ENCODE measurements at regions not wholly inside any gene's neighbourhood (a gene's known extent, or its start where the extent isn't known, plus 50 kb on each side); places are given as distances from the start of the nearest gene placed in this dataset.

DNA sequence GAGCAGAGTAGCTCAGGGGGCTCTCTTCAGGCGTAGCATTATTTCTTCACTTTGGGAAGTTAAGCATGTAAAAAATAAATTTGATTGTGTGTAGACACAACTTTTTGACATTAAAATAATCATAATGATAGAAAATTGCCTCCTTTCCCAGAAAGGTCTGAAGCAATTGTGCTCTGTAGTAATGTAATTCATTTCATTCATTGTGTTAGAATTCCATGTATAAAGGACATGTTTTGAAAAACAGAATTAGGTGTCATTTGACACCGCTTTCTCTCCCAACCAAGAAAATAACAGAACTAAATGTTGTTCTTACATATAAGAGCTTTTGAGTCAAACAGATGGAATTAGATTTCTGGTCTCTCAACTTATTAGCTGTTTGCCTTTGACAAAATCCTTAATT is 1064.2 kb upstream of the FAM98A start:
- DNase-seq (ENCODE audit: extremely low read depth, low read depth) = no peak

DNA sequence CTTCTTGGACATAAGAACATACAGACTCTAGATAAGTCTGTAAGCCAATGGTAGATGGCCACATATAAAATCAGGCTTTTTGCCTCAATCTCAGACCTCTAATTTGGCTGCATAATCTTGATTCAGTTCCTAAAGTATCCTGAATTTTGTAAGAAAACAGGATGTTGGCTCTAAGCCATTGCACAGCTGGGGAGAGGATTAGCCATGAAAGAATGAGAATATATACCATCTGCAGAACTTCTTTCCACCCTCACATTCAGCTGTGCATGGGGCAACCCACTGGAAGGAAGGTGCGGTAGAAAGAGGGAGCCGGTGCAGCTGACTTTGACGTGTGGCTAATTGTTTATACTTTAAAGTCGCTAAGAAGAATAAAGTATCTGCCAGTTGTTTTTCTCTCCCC is 1061.6 kb upstream of the FAM98A start:
- no peak for DNase-seq (ENCODE audit: extremely low read depth, low read depth)

DNA sequence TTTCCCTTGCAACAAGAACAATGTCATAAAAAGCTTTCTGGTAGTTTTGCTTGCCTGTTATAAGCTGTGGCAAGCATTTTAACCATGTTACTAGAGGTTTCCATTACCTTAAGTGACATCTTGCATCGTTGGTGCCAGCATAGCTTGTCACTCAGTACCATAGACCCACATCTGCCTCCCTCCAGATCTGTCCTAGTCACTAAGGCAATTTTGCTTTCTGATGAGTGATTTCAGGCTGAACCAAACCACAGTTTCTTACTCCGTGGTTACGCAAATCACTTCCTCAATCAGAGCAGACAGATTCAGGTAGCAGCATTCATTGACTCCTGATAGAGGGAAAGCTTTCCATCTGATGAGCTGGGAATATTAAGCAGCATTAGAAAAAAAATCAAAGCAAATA is 1057.5 kb upstream of the FAM98A start:
- DNase-seq (ENCODE audit: extremely low read depth, low read depth) = no peak

DNA sequence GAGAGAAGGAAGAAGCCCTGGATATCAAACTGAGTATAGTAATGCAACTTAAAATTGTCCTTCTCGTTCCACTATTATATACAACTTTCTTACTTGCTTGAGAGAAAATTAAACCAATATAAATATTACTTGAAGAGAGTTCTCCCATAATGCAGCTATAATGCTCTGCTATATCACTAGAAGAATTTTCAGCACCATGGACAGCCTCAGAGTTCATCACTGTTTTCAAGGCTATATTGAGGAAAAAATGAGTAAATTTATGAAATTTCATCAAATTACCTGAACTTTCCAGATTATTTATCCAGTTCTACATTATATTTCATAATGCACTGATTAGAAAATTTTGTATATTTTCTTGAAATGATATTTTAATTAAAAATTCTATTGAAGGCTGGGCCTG is 1053.5 kb upstream of the FAM98A start:
- peak; percentile 5 for DNase-seq (ENCODE audit: extremely low read depth, low read depth)

DNA sequence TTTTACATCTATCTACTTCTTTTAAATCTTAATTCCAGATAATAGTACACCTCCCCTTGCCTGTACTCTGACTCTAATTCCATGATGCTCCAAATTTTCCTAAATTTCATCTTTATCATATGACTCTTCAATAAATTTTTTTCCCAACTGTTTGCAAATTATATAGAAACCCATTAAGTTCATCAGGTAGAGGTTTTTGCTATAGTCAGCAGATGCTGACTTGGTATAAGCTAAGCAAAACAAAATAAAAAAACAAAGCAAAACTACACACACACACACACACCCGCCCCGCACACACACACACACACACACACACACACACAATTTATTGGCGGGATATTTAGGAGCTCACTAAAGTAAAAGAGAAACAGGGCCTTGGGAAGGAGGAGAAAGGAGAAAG is 1047.8 kb upstream of the FAM98A start:
- DNase-seq (ENCODE audit: extremely low read depth, low read depth) = no peak

DNA sequence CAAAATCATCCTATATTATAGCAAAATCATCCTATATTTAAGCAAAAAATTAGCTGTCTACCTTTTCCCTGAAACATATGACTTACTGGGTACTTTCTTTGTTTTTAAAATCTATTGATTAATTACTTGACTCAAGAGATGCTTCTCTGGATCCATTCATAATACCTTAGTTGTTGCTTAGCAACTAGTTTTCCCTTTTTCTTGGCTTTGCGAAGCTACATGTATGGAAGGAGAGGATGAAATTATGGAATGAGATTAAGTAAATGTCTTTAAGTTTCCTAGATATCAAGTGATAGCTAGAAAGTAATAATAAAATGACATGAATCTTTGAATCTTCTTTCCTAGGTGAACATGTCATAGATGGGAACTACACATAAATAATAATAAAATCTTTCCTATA is 1033.2 kb upstream of the FAM98A start:
- DNase-seq (ENCODE audit: extremely low read depth, low read depth) = no peak

DNA sequence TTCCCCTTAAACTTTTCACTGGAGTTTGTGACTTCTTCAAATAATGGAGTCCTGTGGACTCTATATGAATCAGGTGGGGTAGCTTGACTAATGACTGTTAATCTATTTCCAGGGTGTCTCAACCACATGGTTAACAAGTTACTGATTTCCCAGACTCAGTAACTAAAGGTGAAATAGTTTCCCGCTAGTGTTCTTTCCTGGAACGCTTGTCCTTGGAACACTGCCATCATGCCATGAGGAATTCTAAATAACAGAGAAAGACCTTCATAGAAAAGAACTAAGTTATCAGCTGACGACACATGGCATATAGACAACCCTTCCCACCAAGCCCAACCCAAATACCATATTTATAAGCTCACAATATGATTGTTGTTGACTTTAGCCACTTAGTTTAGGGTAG is 1027.9 kb upstream of the FAM98A start:
- DNase-seq (ENCODE audit: extremely low read depth, low read depth) = no peak

DNA sequence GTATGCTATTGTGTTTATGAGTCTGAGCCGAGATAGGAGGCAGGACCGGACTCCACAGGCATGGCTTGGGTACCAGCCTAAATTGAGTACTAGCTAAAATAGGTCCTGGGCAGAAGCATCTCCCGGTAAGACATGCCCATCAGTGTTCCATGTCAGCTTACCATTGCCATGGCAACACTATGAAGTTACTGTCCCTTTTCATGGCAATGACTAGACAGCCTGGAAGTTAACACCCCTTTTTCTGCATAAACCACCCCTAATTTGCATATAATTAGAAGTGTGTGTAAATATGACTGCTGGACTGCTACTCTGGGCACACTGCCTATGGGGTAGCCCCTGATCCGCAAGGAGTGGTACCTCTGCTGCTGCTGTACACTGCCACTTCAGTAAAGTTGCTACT is 1005.1 kb upstream of the FAM98A start:
- no peak for DNase-seq (ENCODE audit: extremely low read depth, low read depth)

DNA sequence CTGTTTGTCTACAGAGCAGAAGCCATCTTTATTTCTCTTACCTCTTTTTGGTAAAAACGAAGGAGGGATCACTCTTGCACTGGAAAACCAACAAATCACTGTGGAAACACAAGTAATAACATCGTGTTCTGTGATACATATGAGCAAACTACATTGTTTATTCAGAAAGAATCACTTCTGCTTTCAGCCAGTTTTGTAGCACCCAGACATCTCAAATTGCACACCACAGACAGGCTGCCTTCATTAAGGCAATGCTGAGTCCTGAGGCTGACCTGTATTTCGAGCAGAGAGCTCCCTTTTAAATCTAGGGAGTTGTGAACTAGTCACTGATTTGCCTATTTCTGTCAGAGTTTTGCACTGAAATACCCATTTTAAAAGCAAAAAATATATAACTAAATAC is 1003.2 kb upstream of the FAM98A start:
- DNase-seq (ENCODE audit: extremely low read depth, low read depth) = no peak

DNA sequence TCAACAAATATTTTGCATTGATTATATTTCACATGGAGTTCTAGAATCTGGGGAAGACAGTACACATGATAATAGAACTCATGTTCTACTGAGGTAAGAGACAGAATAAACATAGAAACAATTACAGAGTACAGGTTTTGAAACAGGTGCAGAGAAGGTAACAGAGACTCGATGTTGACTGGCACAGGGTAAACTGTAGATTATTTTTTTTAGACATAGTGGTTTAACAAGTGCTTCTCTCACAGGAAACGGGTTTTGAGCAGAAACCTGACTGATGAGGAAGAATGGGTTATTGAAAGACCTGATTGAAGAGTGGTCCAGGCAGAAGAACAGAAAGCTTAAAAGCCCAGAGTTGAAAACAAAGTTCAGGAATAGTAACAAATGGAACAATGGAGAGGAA is 1002.5 kb upstream of the FAM98A start:
- DNase-seq (ENCODE audit: extremely low read depth, low read depth) = no peak

DNA sequence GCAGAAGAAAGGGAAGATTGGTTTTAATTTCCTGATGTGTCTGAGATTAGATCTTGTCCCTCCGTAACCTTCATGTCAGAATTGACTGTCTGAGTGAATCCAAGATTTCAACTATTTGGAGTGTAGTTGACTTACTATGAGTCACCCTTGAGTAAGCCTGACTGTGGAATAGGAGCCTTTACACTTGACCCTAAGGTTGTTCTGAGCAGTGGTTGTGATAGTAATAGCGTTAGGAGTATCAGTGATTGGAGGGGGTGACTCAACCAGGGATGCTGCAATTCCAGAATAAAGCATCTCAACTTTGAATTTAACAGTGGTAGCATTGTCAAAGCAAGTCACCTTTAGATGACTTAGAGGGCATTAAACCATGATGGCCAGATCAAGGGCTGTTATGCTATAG is 979.5 kb upstream of the FAM98A start:
- no peak for DNase-seq (ENCODE audit: extremely low read depth, low read depth)

DNA sequence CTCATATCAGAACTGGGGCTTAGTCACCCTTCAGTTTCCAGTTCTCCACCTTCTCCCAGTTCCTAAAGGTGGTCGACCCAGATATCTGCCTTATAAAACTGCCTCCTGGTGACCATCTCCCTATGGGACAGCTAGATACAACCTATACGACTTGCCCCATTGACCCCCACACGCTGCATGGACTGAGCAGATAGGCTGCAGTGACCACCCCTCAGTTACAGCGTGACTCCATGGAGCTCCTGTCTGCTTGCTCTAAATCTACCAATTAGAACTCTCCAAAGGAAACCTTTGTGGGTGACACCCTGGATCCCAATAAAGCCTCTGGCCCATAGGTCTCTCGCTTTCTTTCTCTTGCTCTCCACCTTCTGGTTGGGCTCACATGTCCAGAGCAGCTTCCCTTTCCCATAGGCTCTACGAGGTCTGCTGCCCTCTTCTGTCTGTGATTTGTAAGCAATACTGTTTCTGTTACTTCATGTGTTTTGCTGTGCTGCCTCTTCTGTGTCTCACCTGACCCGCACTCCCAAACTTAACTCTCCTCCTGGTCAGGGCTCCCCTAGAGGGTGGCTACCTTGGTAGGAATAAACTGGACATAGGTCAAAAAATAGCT is 971.3 kb upstream of the FAM98A start:
- DNase-seq (ENCODE audit: extremely low read depth, low read depth) = peak; percentile 8

DNA sequence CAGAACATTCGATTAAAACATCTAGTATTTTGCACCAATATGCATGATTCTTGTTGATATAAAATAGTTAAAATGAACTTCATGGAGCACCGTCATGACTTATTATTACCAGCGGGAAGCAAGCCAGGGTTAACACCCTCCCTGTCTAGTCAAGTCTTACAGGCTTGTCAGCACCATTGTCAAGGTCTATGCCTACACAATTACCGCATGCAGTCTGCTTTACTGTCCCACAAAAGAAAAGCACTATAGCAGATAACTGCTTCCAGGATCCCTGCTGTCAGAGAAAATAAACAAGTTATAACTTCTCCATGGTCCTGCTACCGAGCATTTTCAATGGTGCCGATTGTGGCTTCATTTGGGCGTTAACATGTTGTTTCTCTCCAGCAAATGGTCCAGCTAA is 968.0 kb upstream of the FAM98A start:
- no peak for DNase-seq (ENCODE audit: extremely low read depth, low read depth)

DNA sequence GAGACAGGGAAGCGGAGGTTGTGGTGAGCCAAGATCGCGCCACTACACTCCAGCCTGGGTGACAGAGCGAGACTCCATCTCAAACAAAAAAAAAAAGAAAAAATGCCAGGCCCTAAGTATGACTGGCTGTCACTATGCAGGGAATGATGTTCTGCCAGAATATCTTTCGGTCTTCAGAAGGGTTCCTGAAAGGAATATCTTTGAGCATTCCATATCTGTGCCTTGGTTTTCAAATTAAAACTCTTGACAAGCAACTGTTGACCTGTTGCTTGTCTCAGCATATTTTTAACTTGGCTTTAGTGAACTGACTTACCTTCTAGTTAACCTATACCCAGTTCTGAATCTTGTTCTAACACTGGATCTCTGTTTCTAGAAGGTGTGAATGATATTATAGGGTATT is 953.2 kb upstream of the FAM98A start:
- DNase-seq (ENCODE audit: extremely low read depth, low read depth) = no peak

DNA sequence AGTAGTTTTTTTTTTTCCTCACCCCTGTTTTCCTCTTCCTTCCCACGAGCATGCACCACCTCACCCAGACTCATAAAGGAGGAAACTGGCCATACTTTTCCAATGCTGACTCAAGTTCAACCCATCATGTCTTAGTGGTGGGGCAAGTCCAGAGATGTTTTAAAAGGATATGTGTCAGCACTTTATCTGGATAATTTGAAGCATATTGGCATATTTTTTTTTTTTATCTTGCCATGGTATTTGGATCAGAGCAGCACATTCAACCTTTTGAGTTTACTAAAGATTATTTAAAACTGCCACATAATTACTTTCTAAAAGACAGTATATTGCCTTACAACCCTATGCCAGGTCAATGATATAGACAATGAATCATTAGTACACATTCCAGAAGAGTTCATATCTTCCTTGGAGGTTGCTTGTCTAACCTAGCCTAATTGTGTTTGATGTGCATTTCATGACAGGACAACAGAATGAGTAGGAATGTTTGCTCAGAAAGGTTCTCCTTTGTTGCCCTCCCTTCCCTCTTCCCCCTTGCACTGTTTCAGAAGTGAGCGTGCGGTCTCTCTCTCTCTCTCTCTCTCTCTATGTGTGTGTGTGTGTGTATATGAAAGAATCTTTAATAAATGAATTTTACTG is 950.7 kb upstream of the FAM98A start:
- DNase-seq (ENCODE audit: extremely low read depth, low read depth) = no peak

DNA sequence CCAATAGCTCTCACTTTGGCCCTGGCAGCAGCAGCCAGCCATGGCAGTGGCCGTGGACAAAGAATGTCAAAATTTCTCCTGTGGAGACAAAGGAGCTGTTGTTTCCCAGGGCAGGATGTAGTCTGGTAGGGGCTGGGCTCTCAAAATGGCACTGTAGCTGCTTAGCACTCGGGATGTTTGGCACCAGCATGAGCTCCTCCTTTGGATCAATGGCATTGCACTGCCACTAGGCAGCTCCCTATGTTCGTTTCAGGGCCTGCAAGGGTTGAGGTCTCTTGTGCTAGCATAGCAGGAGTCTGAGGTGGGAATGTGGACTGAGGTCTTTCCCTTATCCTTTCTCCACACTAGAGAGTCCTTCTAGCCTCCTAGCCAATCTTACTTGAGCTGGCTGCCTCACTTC is 948.8 kb upstream of the FAM98A start:
- DNase-seq (ENCODE audit: extremely low read depth, low read depth) = no peak

DNA sequence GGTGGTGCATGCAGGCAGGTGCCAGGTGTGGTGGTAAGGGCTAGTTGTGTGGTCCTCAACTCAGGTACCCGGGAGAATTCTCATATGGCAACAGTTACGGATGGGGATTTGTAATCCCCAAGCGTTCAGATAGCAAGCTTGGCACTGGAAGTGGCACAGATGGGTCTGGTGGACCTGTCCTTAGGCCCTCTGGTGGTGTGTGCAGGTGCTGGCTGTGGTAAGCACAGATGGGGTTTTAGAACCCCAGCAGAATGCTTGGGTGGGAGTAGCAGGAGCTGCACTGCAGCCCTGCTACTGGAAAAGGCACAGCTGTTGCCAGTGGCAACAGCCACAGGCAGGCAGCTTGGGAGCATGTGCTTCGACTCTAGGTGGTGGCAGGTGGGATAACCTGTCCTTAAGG is 948.2 kb upstream of the FAM98A start:
- no peak for DNase-seq (ENCODE audit: extremely low read depth, low read depth)

DNA sequence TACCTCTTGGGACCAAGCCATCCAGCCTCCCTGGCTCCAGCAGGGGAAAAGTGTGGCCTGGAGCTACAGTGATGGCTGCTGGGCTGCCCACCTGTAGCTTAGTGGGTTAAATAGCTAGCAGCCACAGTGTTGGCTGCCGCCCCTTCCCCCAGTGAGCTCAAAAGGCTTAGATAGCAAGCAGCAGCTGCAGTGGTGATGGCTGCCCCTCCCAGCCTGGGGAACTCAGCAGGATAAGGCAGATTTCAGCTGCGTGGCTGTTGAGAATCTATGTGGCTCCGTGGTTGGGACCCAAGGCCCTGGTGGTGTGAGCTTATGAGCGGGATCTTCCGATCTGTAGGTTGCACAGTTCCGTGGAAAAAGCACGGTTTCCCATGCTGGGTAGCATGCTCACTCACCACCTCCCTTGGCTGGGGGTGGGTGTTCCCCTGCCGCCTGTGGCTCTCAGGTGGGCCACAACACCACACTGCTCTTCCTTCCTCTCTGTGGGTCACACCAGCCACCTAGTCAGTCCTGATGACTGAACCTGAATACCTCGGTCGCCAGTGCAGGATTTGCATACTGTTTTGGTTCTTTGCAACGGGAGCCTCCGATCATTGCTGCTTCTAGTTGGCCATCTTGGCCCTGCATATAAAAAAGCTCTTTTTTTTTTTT is 946.5 kb upstream of the FAM98A start:
- DNase-seq (ENCODE audit: extremely low read depth, low read depth) = no peak

DNA sequence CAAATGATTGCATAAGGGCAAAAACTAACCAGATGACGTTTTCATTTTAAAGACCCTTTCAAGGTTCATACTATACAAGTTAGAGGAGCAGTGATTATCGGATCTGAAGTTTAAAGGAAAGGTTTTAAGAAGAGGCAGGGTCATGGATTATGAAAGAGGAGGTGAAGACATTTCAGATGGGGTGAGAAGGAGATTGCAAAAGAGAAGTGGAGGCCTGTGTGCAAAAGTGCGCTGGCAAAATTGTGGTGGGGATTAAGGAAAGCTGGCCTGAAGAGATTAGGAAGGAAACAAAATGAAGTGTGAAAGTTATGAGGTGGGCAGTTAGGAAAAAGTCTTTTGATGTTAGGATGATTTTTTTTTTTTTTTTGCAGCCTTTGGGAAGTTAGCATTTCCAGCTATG is 935.7 kb upstream of the FAM98A start:
- DNase-seq (ENCODE audit: extremely low read depth, low read depth) = no peak

DNA sequence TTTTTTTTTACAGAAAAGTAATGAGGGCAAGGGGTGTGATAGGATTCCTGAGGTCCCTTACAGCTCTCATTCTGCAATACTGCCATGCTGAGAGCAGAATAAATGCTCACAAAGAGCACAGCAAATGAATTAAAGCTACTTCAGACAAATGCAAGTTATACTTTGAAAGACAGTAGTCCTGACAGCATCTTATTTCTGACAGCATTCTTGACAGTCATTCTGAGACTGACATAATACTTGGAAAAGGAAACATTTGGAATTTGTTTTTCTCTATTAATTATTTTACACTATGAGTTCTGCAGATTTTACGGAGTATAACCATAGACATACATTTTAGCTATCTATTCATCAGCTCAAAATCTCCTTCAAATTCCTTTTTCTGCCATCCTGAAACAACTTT is 935.2 kb upstream of the FAM98A start:
- DNase-seq (ENCODE audit: extremely low read depth, low read depth) = no peak

DNA sequence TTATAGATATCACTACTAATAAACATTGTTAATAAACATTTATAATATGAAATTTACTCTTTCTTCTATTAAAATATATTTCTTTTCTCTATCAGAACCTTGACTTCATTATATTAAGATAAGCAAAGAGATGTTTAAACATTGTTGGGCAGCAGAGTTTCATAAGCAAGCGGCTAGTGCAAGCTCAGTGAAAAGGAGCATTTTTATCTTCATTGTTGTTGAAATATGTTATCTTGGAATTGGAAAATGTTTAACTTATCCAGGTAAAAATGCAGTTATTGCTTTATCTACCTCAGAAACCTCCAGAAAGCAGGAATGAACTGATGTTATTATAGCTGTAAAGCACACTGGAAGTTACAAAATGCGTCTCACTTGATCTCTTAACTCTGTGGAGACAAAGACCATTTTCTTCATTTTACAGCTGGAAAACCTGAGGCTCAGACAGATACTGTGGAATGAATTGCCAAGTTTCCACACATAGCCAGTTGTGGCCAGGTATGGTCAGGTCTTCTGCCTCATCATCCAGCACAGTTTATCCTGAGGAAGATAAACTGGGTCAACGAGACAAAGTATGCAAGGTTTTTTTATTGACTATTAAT is 934.6 kb upstream of the FAM98A start:
- no peak for DNase-seq (ENCODE audit: extremely low read depth, low read depth)

DNA sequence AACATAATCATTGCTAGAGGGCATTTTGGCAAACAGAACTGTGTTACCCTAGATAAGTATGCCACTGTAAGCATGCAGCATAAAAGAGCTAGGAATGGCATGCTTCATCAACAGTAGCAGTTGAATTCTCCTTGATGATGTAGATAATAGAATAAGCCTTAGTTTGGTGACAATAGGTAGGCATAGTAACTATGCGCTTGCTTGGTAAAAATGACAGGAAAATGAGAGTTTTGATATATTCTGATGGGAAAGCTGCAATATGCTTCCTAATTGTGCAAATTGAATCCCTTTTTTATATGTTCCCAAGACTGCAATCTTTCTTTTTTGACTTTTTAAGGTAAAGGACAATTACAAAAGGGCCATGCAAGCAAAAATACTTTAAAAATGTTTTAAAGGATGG is 930.9 kb upstream of the FAM98A start:
- DNase-seq (ENCODE audit: extremely low read depth, low read depth) = no peak
